ENCODE measurements at regions not wholly inside any gene's neighbourhood (a gene's known extent, or its start where the extent isn't known, plus 50 kb on each side); places are given as distances from the start of the nearest gene placed in this dataset.
"Not testable (repeated sequence)": the region's sequence is repeated elsewhere in the genome, so short reads cannot be mapped to it uniquely, and the experiment has no call there.

DNA sequence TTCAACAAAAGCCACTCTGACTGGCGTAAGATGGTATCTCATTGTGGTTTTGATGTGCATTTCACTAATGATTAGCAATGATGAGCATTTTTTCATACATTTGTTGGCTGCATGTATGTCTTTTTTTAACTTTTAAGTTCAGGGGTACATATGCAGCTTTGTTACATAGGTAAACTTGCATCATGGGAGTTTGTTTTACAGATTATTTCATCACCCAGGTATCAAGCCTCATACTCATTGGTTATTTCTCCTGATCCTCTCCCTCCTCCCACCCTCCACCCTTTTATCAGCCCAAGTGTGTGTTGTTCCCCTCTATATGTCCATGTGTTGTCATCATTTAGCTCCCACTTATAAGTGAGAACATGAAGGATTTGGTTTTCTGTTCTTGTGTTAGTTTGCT lies 154.1 kb upstream of the POGK start:
- H3K27me3 ChIP-seq (ENCODE audit: insufficient read depth, low read depth, severe bottlenecking) = no peaks in the 10 kb centered on the region
- no peak overlapping the region for H3K27ac ChIP-seq
- no peak for DNase-seq
- no peak overlapping the region for H3K4me3 ChIP-seq (ENCODE audit: low read depth, low read length)
- TF ChIP-seq, protein P1, sequence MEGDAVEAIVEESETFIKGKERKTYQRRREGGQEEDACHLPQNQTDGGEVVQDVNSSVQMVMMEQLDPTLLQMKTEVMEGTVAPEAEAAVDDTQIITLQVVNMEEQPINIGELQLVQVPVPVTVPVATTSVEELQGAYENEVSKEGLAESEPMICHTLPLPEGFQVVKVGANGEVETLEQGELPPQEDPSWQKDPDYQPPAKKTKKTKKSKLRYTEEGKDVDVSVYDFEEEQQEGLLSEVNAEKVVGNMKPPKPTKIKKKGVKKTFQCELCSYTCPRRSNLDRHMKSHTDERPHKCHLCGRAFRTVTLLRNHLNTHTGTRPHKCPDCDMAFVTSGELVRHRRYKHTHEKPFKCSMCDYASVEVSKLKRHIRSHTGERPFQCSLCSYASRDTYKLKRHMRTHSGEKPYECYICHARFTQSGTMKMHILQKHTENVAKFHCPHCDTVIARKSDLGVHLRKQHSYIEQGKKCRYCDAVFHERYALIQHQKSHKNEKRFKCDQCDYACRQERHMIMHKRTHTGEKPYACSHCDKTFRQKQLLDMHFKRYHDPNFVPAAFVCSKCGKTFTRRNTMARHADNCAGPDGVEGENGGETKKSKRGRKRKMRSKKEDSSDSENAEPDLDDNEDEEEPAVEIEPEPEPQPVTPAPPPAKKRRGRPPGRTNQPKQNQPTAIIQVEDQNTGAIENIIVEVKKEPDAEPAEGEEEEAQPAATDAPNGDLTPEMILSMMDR (IDR thresholded peaks at IDR 0.05; ENCODE audit: low read depth, low read length) = no peak
- H3K36me3 ChIP-seq = no peaks in the 10 kb centered on the region
- no peaks in the 10 kb centered on the region for H3K9me3 ChIP-seq (ENCODE audit: severe bottlenecking)

- H3K27ac ChIP-seq; H3K36me3 ChIP-seq; DNase-seq; H3K27me3 ChIP-seq (ENCODE audit: insufficient read depth, low read depth, severe bottlenecking); H3K4me3 ChIP-seq (ENCODE audit: low read depth, low read length); H3K9me3 ChIP-seq (ENCODE audit: severe bottlenecking): not testable (repeated sequence)
Observed at GRCh38 chr1:166685891-166686290, 153.4 kb upstream of the POGK start.

GRCh38 chr1:166690596-166690995 lies 148.7 kb upstream of the POGK start:
- H3K36me3 ChIP-seq; DNase-seq; H3K27ac ChIP-seq; H3K27me3 ChIP-seq (ENCODE audit: insufficient read depth, low read depth, severe bottlenecking); H3K4me3 ChIP-seq (ENCODE audit: low read depth, low read length); H3K9me3 ChIP-seq (ENCODE audit: severe bottlenecking): not testable (repeated sequence)

DNA sequence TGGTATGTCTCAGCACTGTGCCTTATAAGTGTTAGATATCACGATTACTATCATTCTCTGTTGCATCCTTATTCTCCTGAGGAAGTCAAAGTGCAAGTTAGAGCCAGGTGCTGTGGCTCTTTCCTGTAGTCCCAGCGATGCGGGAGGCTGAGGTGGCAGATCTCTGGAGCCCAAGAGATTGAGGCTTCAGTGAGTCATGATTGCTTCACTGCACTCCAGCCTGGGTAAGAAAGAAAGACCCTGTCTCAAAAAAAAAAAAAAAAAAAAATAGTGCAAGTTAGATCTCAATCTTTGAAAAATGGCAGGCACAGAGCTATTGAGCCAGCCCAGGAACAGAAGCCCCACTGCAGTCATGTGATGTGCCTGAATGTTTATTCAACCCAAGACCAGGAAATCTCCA lies 147.8 kb upstream of the POGK start:
- TF ChIP-seq, protein P1 (IDR thresholded peaks at IDR 0.05; ENCODE audit: low read depth, low read length) = no peak

GRCh38 chr1:166692346-166692745 lies 146.9 kb upstream of the POGK start:
- no peaks in the 10 kb centered on the region for H3K9me3 ChIP-seq (ENCODE audit: severe bottlenecking)
- TF ChIP-seq, protein P1 (IDR thresholded peaks at IDR 0.05; ENCODE audit: low read depth, low read length) = no peak
- no peaks in the 10 kb centered on the region for H3K27me3 ChIP-seq (ENCODE audit: insufficient read depth, low read depth, severe bottlenecking)
- H3K36me3 ChIP-seq = no peaks in the 10 kb centered on the region
- DNase-seq = no peak
- no peak overlapping the region for H3K27ac ChIP-seq
- H3K4me3 ChIP-seq (ENCODE audit: low read depth, low read length) = no peak overlapping the region

More for the DNA sequence above, 147.8 kb upstream of the POGK start:
- no peaks in the 10 kb centered on the region for H3K36me3 ChIP-seq
- DNase-seq = no peak
- no peaks in the 10 kb centered on the region for H3K27me3 ChIP-seq (ENCODE audit: insufficient read depth, low read depth, severe bottlenecking)
- no peak overlapping the region for H3K4me3 ChIP-seq (ENCODE audit: low read depth, low read length)
- H3K9me3 ChIP-seq (ENCODE audit: severe bottlenecking) = no peaks in the 10 kb centered on the region
- H3K27ac ChIP-seq = no peak overlapping the region

GRCh38 chr1:166693158-166693557 lies 146.1 kb upstream of the POGK start:
- H3K9me3 ChIP-seq (ENCODE audit: severe bottlenecking) = no peaks in the 10 kb centered on the region
- DNase-seq = no peak
- no peak overlapping the region for H3K4me3 ChIP-seq (ENCODE audit: low read depth, low read length)
- no peaks in the 10 kb centered on the region for H3K36me3 ChIP-seq
- no peaks in the 10 kb centered on the region for H3K27me3 ChIP-seq (ENCODE audit: insufficient read depth, low read depth, severe bottlenecking)
- TF ChIP-seq, protein P1 (IDR thresholded peaks at IDR 0.05; ENCODE audit: low read depth, low read length) = no peak
- no peak overlapping the region for H3K27ac ChIP-seq

GRCh38 chr1:166693673-166694297 lies 145.5 kb upstream of the POGK start:
- Histone ChIP-seq H3K9me3 (ENCODE audit: severe bottlenecking) (no peaks in the 10 kb centered on the region), H3K27ac (no peak overlapping the region), H3K27me3 (ENCODE audit: insufficient read depth, low read depth, severe bottlenecking) (no peaks in the 10 kb centered on the region), H3K36me3 (no peaks in the 10 kb centered on the region), H3K4me3 (ENCODE audit: low read depth, low read length) (no peak overlapping the region)
- TF ChIP-seq, protein P1 (IDR thresholded peaks at IDR 0.05; ENCODE audit: low read depth, low read length) = no peak
- no peak for DNase-seq

All from WERI-Rb-1 (cell line).